ENCODE measurements at regions not wholly inside any gene's neighbourhood (a gene's known extent, or its start where the extent isn't known, plus 50 kb on each side); places are given as distances from the start of the nearest gene placed in this dataset.

GRCh38 chr6:43915986-43916923, 146.2 kb downstream of the VEGFA start (continued):
- TF ChIP-seq ARID4A (CRISPR knock-in tag; IDR thresholded peaks at IDR 0.05; ENCODE audit: borderline replicate concordance) (no peak), HOXA9 (CRISPR knock-in tag; IDR thresholded peaks at IDR 0.05; ENCODE audit: borderline replicate concordance) (no peak), MTF2 (CRISPR knock-in tag; IDR thresholded peaks at IDR 0.05; ENCODE audit: borderline replicate concordance) (no peak), JARID2 (CRISPR knock-in tag; IDR thresholded peaks at IDR 0.05; ENCODE audit: insufficient replicate concordance) (no peak), ZNF121 (CRISPR knock-in tag; IDR thresholded peaks at IDR 0.05) (no peak), ZNF280B (CRISPR knock-in tag; IDR thresholded peaks at IDR 0.05; ENCODE audit: borderline replicate concordance) (no peak), ZNF18 (CRISPR knock-in tag; IDR thresholded peaks at IDR 0.05; ENCODE audit: insufficient replicate concordance) (no peak), ZNF17 (CRISPR knock-in tag; IDR thresholded peaks at IDR 0.05) (no peak), ARNT2 (CRISPR knock-in tag; IDR thresholded peaks at IDR 0.05; ENCODE audit: low read depth) (no peak), ZBTB7A (CRISPR knock-in tag; IDR thresholded peaks at IDR 0.05) (no peak), CREB1 (IDR thresholded peaks at IDR 0.05) (no peak), CREB1 (CRISPR knock-in tag; IDR thresholded peaks at IDR 0.05) (no peak), ZBTB34 (CRISPR knock-in tag; IDR thresholded peaks at IDR 0.05) (0 out of 2 replicates have a peak, but pooled peaks have one; percentile 32), JUNB (CRISPR knock-in tag; IDR thresholded peaks at IDR 0.05; ENCODE audit: borderline replicate concordance) (no peak), ZBTB37 (CRISPR knock-in tag; IDR thresholded peaks at IDR 0.05) (peak; percentile 89), KLF6 (CRISPR knock-in tag; IDR thresholded peaks at IDR 0.05) (no peak)
